Neuronal stem cell (in vitro differentiated cells): ENCODE measurements at regions not wholly inside any gene's neighbourhood (a gene's known extent, or its start where the extent isn't known, plus 50 kb on each side); places are given as distances from the start of the nearest gene placed in this dataset.

Experiments
- DNase-seq: peaks from one replicate; pipeline ENCODE4 v3.0.0-alpha.2; 2013; ENCODE audit warnings: low spot score
- H2AFZ ChIP-seq: one replicate; pipeline ENCODE4 v1.6.1; 2013; ENCODE audit warnings: mild to moderate bottlenecking, low read length, inconsistent platforms
- H2AK5ac ChIP-seq: 2 replicates; pipeline ENCODE4 v1.6.1; 2013; ENCODE audit warnings: low read depth, mild to moderate bottlenecking, inconsistent platforms, low read length, moderate library complexity, mixed read lengths
- H2BK120ac ChIP-seq: 2 replicates; pipeline ENCODE4 v1.6.1; 2013; ENCODE audit warnings: low read depth, mild to moderate bottlenecking, inconsistent platforms, low read length, moderate library complexity, mixed read lengths
- H2BK12ac ChIP-seq: one replicate; pipeline ENCODE4 v1.6.1; 2013; ENCODE audit warnings: low read length, inconsistent platforms
- H2BK15ac ChIP-seq: 2 replicates; pipeline ENCODE4 v1.6.1; 2013; ENCODE audit warnings: mild to moderate bottlenecking, low read length, inconsistent platforms, mixed read lengths
- H2BK5ac ChIP-seq: one replicate; pipeline ENCODE4 v1.6.1; 2013; ENCODE audit warnings: inconsistent platforms, mild to moderate bottlenecking, low read length, moderate library complexity
- H3K14ac ChIP-seq: one replicate; pipeline ENCODE4 v1.6.1; 2013; ENCODE audit warnings: low read length, inconsistent platforms
- H3K18ac ChIP-seq: 2 replicates; pipeline ENCODE4 v1.6.1; 2013; ENCODE audit warnings: low read length, inconsistent platforms
- H3K23ac ChIP-seq: 2 replicates; pipeline ENCODE4 v1.6.1; 2013; ENCODE audit warnings: low read depth, mild to moderate bottlenecking, mixed read lengths, low read length, inconsistent platforms; ENCODE audit not compliant: poor library complexity
- H3K27ac ChIP-seq: replicated peaks from 3 replicates; pipeline ENCODE4 v1.5.1; 2013; ENCODE audit warnings: low read length, inconsistent platforms
- H3K27me3 ChIP-seq, 3 experiments: 2 replicates each; pipeline ENCODE4 v1.6.1; 2013; ENCODE audit warnings: low read length in 3 of 3, mild to moderate bottlenecking in 2 of 3, inconsistent platforms in 1 of 3, low read depth in 1 of 3, mixed read lengths in 1 of 3, moderate library complexity in 1 of 3; ENCODE audit not compliant: control insufficient read depth in 3 of 3, insufficient read depth in 3 of 3
- H3K36me3 ChIP-seq, 2 donors: replicated peaks in 1 of 2; 2 replicates each; pipeline ENCODE4 v1.6.1; 2013; ENCODE audit warnings: low read length in 2 of 2; ENCODE audit not compliant: control insufficient read depth in 2 of 2, insufficient read depth in 2 of 2
- H3K4ac ChIP-seq: 2 replicates; pipeline ENCODE4 v1.6.1; 2013; ENCODE audit warnings: inconsistent platforms, mild to moderate bottlenecking, low read length, moderate library complexity
- H3K4me1 ChIP-seq, 2 donors: 1 replicate in 1 of 2; 2 replicates in 1 of 2; pipeline ENCODE4 v1.6.1; 2013; ENCODE audit warnings: low read length in 2 of 2, low read depth in 1 of 2; ENCODE audit not compliant: control insufficient read depth in 2 of 2, insufficient read depth in 1 of 2
- H3K4me2 ChIP-seq: one replicate; pipeline ENCODE4 v1.6.1; 2013; ENCODE audit warnings: mild to moderate bottlenecking, low read length, inconsistent platforms; ENCODE audit not compliant: insufficient read depth, poor library complexity, severe bottlenecking
- H3K4me3 ChIP-seq, 2 donors: 2 replicates each; pipeline ENCODE4 v1.5.1; 2013; ENCODE audit warnings: low read length in 2 of 2, mild to moderate bottlenecking in 2 of 2, inconsistent platforms in 1 of 2, moderate library complexity in 1 of 2
- H3K79me1 ChIP-seq: one replicate; pipeline ENCODE4 v1.6.1; 2013; ENCODE audit warnings: low read depth, mild to moderate bottlenecking, inconsistent platforms, low read length, moderate library complexity
- H3K9ac ChIP-seq: one replicate; pipeline ENCODE4 v1.6.1; 2013; ENCODE audit warnings: mild to moderate bottlenecking, low read depth, low read length, inconsistent platforms; ENCODE audit not compliant: poor library complexity
- H3K9me3 ChIP-seq, 2 donors: replicated peaks in 1 of 2; 2 replicates each; pipeline versions ENCODE3 to v1.6.1; 2013; ENCODE audit warnings: low read length in 2 of 2, mild to moderate bottlenecking in 2 of 2, inconsistent platforms in 1 of 2, low read depth in 1 of 2, mixed read lengths in 1 of 2, moderate library complexity in 1 of 2; ENCODE audit not compliant: control insufficient read depth in 2 of 2, insufficient read depth in 1 of 2
- H4K8ac ChIP-seq: one replicate; pipeline ENCODE4 v1.6.1; 2013; ENCODE audit warnings: low read depth, mild to moderate bottlenecking, inconsistent platforms, low read length, moderate library complexity
- H4K91ac ChIP-seq: one replicate; pipeline ENCODE4 v1.6.1; 2013; ENCODE audit warnings: low read length, low read depth, mild to moderate bottlenecking, inconsistent platforms; ENCODE audit not compliant: poor library complexity
- WGBS, 2 donors: extraction: QIAGEN DNeasy Blood & Tissue Kit; methylation state at CpG; one replicate each; pipeline ENCODE4 v1.1.7; 2013; ENCODE audit warnings: missing lambda C conversion rate in 2 of 2, mixed read lengths in 1 of 2; ENCODE audit not compliant: insufficient read length in 2 of 2, insufficient replicate concordance in 1 of 2; ENCODE audit errors: extremely low coverage in 2 of 2; 5-methylcytosine and 5-hydroxymethylcytosine counted together

GRCh38 chr14:22158560-22158959 is 430.5 kb downstream of the DAD1 start:
- H3K79me1 ChIP-seq, result no peaks in the 10 kb centered on the region
- H4K8ac ChIP-seq, result no peak overlapping the region
- no peak overlapping the region for H2BK12ac ChIP-seq
- H3K27me3 ChIP-seq, result no peaks in the 10 kb centered on the region
- DNase-seq, result no peak
- H3K4me1 ChIP-seq, result no peaks in the 10 kb centered on the region
- H3K9ac ChIP-seq, result no peak overlapping the region
- WGBS, 2 donors, result no CpG with 5 or more reads among the region's 1 CpG
- no peaks in the 10 kb centered on the region for H3K36me3 ChIP-seq
- H3K27ac ChIP-seq, result no peak overlapping the region
- no peak overlapping the region for H3K14ac ChIP-seq
- H3K9me3 ChIP-seq, result no peaks in the 10 kb centered on the region
- no peak overlapping the region for H2AK5ac ChIP-seq
- H3K4me3 ChIP-seq, result no peak overlapping the region
- H2BK120ac ChIP-seq, result no peak overlapping the region
- H3K4ac ChIP-seq, result no peak overlapping the region
- H3K4me2 ChIP-seq, result no peak overlapping the region
- no peak overlapping the region for H3K18ac ChIP-seq
- H2BK5ac ChIP-seq, result no peak overlapping the region
- H3K23ac ChIP-seq, result no peak overlapping the region
- no peak overlapping the region for H4K91ac ChIP-seq
- H2AFZ ChIP-seq, result no peak overlapping the region
- no peak overlapping the region for H2BK15ac ChIP-seq

- H4K8ac ChIP-seq, result no peak overlapping the region
- no peak overlapping the region for H3K23ac ChIP-seq
- H2BK120ac ChIP-seq, result no peak overlapping the region
- no peaks in the 10 kb centered on the region for H3K27me3 ChIP-seq
- no peak for DNase-seq
- H2AFZ ChIP-seq, result no peak overlapping the region
- H2BK15ac ChIP-seq, result no peak overlapping the region
- no peak overlapping the region for H2BK12ac ChIP-seq
- no peak overlapping the region for H3K9ac ChIP-seq
- no peak overlapping the region for H2AK5ac ChIP-seq
- no peak overlapping the region for H3K4me2 ChIP-seq
- no peak overlapping the region for H3K14ac ChIP-seq
- WGBS, 2 donors, result no CpG with 5 or more reads among the region's 2 CpGs
- H3K4ac ChIP-seq, result no peak overlapping the region
- H3K79me1 ChIP-seq, result no peaks in the 10 kb centered on the region
- no peak overlapping the region for H3K4me3 ChIP-seq
- no peak overlapping the region for H3K18ac ChIP-seq
- no peaks in the 10 kb centered on the region for H3K36me3 ChIP-seq
- H2BK5ac ChIP-seq, result no peak overlapping the region
- H3K4me1 ChIP-seq, result no peaks in the 10 kb centered on the region
- H4K91ac ChIP-seq, result no peak overlapping the region
- H3K9me3 ChIP-seq, result peaks cover 0 to 9% of the 10 kb centered on the region in 2 donors
- no peak overlapping the region for H3K27ac ChIP-seq
Measured at GRCh38 chr14:22155571-22155970, 433.5 kb downstream of the DAD1 start.

- Histone ChIP-seq H3K36me3 (no peaks in the 10 kb centered on the region), H3K27ac (no peak overlapping the region), H3K9ac (no peak overlapping the region)
Measured at GRCh38 chr14:22152903-22153302, 436.1 kb downstream of the DAD1 start.

GRCh38 chr14:22152161-22152870 is 436.7 kb downstream of the DAD1 start:
- Histone ChIP-seq H3K27ac (no peak overlapping the region), H2AFZ (no peak overlapping the region)
- no peak for DNase-seq

More at GRCh38 chr14:22152903-22153302, 436.1 kb downstream of the DAD1 start:
- Histone ChIP-seq H2BK120ac (no peak overlapping the region), H2BK5ac (no peak overlapping the region), H3K14ac (no peak overlapping the region), H3K79me1 (no peaks in the 10 kb centered on the region), H3K4me2 (no peak overlapping the region), H2BK12ac (no peak overlapping the region), H4K8ac (no peak overlapping the region), H3K9me3 (peaks cover 0 to 9% of the 10 kb centered on the region in 2 donors), H3K4me1 (no peaks in the 10 kb centered on the region), H3K4ac (no peak overlapping the region), H2BK15ac (no peak overlapping the region), H2AFZ (no peak overlapping the region), H3K4me3 (no peak overlapping the region), H3K27me3 (no peaks in the 10 kb centered on the region), H3K23ac (no peak overlapping the region), H4K91ac (no peak overlapping the region), H3K18ac (no peak overlapping the region), H2AK5ac (no peak overlapping the region)
- no peak for DNase-seq

More at GRCh38 chr14:22152161-22152870, 436.7 kb downstream of the DAD1 start:
- no peak overlapping the region for H3K23ac ChIP-seq
- no peak overlapping the region for H2BK15ac ChIP-seq
- WGBS, 2 donors, result no CpG with 5 or more reads among the region's 3 CpGs
- H3K9ac ChIP-seq, result no peak overlapping the region
- H3K14ac ChIP-seq, result no peak overlapping the region
- no peak overlapping the region for H4K91ac ChIP-seq
- no peaks in the 10 kb centered on the region for H3K36me3 ChIP-seq
- no peaks in the 10 kb centered on the region for H3K27me3 ChIP-seq
- H4K8ac ChIP-seq, result no peak overlapping the region
- H2BK12ac ChIP-seq, result no peak overlapping the region
- no peak overlapping the region for H2BK120ac ChIP-seq
- H2BK5ac ChIP-seq, result no peak overlapping the region
- H3K4ac ChIP-seq, result no peak overlapping the region
- no peak overlapping the region for H3K4me3 ChIP-seq
- no peaks in the 10 kb centered on the region for H3K4me1 ChIP-seq
- no peak overlapping the region for H3K18ac ChIP-seq
- H3K9me3 ChIP-seq, result peaks cover 0 to 9% of the 10 kb centered on the region in 2 donors
- no peaks in the 10 kb centered on the region for H3K79me1 ChIP-seq
- no peak overlapping the region for H2AK5ac ChIP-seq
- no peak overlapping the region for H3K4me2 ChIP-seq
